ENCODE measurements at regions not wholly inside any gene's neighbourhood (a gene's known extent, or its start where the extent isn't known, plus 50 kb on each side); places are given as distances from the start of the nearest gene placed in this dataset.

GRCh38 chr12:24020397-24021163, 71.1 kb upstream of the SOX5 start:
- H4K8ac ChIP-seq (ENCODE audit: low read depth in 2 of 2, low read length in 2 of 2): no peak overlapping the region
- H2BK15ac ChIP-seq (ENCODE audit: low read depth, low read length): no peak overlapping the region
- DNase-seq (no peak), ATAC-seq (ENCODE audit: low read depth) (no peak)
- H2BK20ac ChIP-seq (ENCODE audit: low read depth, low read length): no peak overlapping the region
- no peak overlapping the region for H3K4ac ChIP-seq (ENCODE audit: low read depth, low read length)
- H3K4me2 ChIP-seq (ENCODE audit: low read depth, low read length): no peak overlapping the region
- H2BK120ac ChIP-seq (ENCODE audit: low read depth, low read length): no peak overlapping the region
- H3K36me3 ChIP-seq (ENCODE audit: control insufficient read depth, insufficient read depth, low read length): no peaks in the 10 kb centered on the region
- no peak overlapping the region for H2AK5ac ChIP-seq (ENCODE audit: low read depth, low read length)
- no peak overlapping the region for H2AFZ ChIP-seq (replicated peaks; ENCODE audit: low read length, poor library complexity)
- H3K56ac ChIP-seq (ENCODE audit: extremely low read depth, insufficient read depth, low read length): no peak overlapping the region
- no peak overlapping the region for H3K9ac ChIP-seq (ENCODE audit: low read depth, low read length)
- no peaks in the 10 kb centered on the region; the same call in 1 of the 2 replicates for H3K9me1 ChIP-seq (ENCODE audit: insufficient read depth, low read length)
- no peaks in the 10 kb centered on the region for H3K27me3 ChIP-seq (ENCODE audit: control insufficient read depth, insufficient read depth, low read length)
- H3K27ac ChIP-seq (ENCODE audit: insufficient read depth, low read length): no peak overlapping the region
- no peaks in the 10 kb centered on the region for H3K9me3 ChIP-seq (ENCODE audit: control insufficient read depth, insufficient read depth, low read length)
- ChIA-PET CTCF (no interaction called here), POLR2A (ENCODE audit: unreplicated experiment) (interaction anchor here (0.5 kb wide), 1 partner anchor 56 kb away, joined by 3 read pairs; no protein-coding TSS in a partner anchor)
- H3K18ac ChIP-seq (ENCODE audit: low read depth, low read length): no peak overlapping the region
- in situ Hi-C loops (cut with MboI; ENCODE audit: low sequenced_read_pairs) (no loop called here), intact Hi-C loops (cut with micrococcal nuclease) (no loop called here), dilution Hi-C loops (cut with HindIII; ENCODE audit: low sequenced_read_pairs, unreplicated experiment) (no loop called here)
- H2BK5ac ChIP-seq (ENCODE audit: low read depth, low read length, poor library complexity, severe bottlenecking): no peak overlapping the region
- H3K14ac ChIP-seq (replicated peaks; ENCODE audit: low read depth, low read length): no peak overlapping the region
- H4K91ac ChIP-seq (ENCODE audit: insufficient read depth, low read depth, low read length): no peak overlapping the region
- no peaks in the 10 kb centered on the region for H3K79me1 ChIP-seq (ENCODE audit: low read depth in 1 of 2, low read length in 2 of 2)
- TF ChIP-seq MXI1 (IDR thresholded peaks at IDR 0.05; ENCODE audit: borderline replicate concordance, low read depth, low read length) (no peak), SMC3 (IDR thresholded peaks at IDR 0.05; ENCODE audit: low read depth, low read length) (no peak), RCOR1 (IDR thresholded peaks at IDR 0.05; ENCODE audit: insufficient replicate concordance, low read length) (no peak), MAFK (IDR thresholded peaks at IDR 0.05; ENCODE audit: low read depth, low read length) (no peak), ELK1 (IDR thresholded peaks at IDR 0.05; ENCODE audit: borderline replicate concordance, low read depth, low read length) (no peak), FOS (IDR thresholded peaks at IDR 0.05; ENCODE audit: low read depth, low read length) (no peak), MAZ (IDR thresholded peaks at IDR 0.05; ENCODE audit: borderline replicate concordance, low read depth, low read length) (no peak), CHD1 (IDR thresholded peaks at IDR 0.05; ENCODE audit: low read depth, low read length) (no peak), RAD21 (IDR thresholded peaks at IDR 0.05; ENCODE audit: low read length) (no peak), RFX5 (IDR thresholded peaks at IDR 0.05; ENCODE audit: low read depth, low read length) (no peak), USF2 (IDR thresholded peaks at IDR 0.05; ENCODE audit: low read depth, low read length) (no peak), BHLHE40 (IDR thresholded peaks at IDR 0.05; ENCODE audit: low read depth, low read length) (no peak), CTCF (conservative IDR thresholded peaks at IDR 0.05; ENCODE audit: low read depth, low read length) (no peak)
- H4K5ac ChIP-seq (ENCODE audit: low read depth, low read length): no peak overlapping the region
- H3K4me1 ChIP-seq (ENCODE audit: control insufficient read depth, insufficient read depth, low read length): no peaks in the 10 kb centered on the region
- no TSS peak for BruUV-seq (replicated peaks)
- no peaks in the 10 kb centered on the region for H4K20me1 ChIP-seq (ENCODE audit: insufficient read depth, low read length)
- H2AK9ac ChIP-seq (replicated peaks; ENCODE audit: low read depth, low read length, poor library complexity): no peak overlapping the region
- 96 to 100% methylated on average over 1 to 4 of the region's 11 CpGs for WGBS, 2 experiments (ENCODE audit: extremely low coverage in 2 of 2, insufficient read length in 1 of 2)
- no peak overlapping the region for H3K23ac ChIP-seq (ENCODE audit: low read depth, low read length)
- no peak overlapping the region for H3K4me3 ChIP-seq (ENCODE audit: insufficient read depth, low read depth, low read length)

Measured in IMR-90 (cell line).